ENCODE measurements at regions not wholly inside any gene's neighbourhood (a gene's known extent, or its start where the extent isn't known, plus 50 kb on each side); places are given as distances from the start of the nearest gene placed in this dataset.

- 75% methylated on average over 5 of the region's 5 CpGs for WGBS, 2 donors
- TF ChIP-seq EP300 (IDR thresholded peaks at IDR 0.05) (no peak), POLR2A (IDR thresholded peaks at IDR 0.05) (no peak), CTCF (IDR thresholded peaks at IDR 0.05) (no peak)
These were observed 259.0 kb upstream of the PCDH7 start for GRCh38 chr4:30461218-30461617.

GRCh38 chr4:30462445-30463090, 257.6 kb upstream of the PCDH7 start:
- Histone ChIP-seq H3K27ac (no peak overlapping the region), H3K9me3 (no peaks in the 10 kb centered on the region), H3K27me3 (no peaks in the 10 kb centered on the region), H3K4me3 (no peak overlapping the region), H3K36me3 (no peaks in the 10 kb centered on the region), H3K4me1 (no peaks in the 10 kb centered on the region)
- TF ChIP-seq POLR2A (IDR thresholded peaks at IDR 0.05) (no peak), CTCF (IDR thresholded peaks at IDR 0.05) (no peak), EP300 (IDR thresholded peaks at IDR 0.05) (no peak)
- WGBS, 2 donors = 93 to 94% methylated on average over 6 of the region's 6 CpGs
- DNase-seq (ENCODE audit: low spot score in 2 of 2) = no peak

More at GRCh38 chr4:30461218-30461617, 259.0 kb upstream of the PCDH7 start:
- Histone ChIP-seq H3K27me3 (no peaks in the 10 kb centered on the region), H3K27ac (no peak overlapping the region), H3K9me3 (no peaks in the 10 kb centered on the region), H3K4me1 (no peaks in the 10 kb centered on the region), H3K36me3 (no peaks in the 10 kb centered on the region), H3K4me3 (no peak overlapping the region)
- DNase-seq (ENCODE audit: low spot score in 2 of 2) = no peak

- Histone ChIP-seq H3K27ac (no peak overlapping the region), H3K9me3 (no peaks in the 10 kb centered on the region), H3K36me3 (no peaks in the 10 kb centered on the region), H3K4me1 (no peaks in the 10 kb centered on the region), H3K27me3 (no peaks in the 10 kb centered on the region), H3K4me3 (no peak overlapping the region)
- DNase-seq (ENCODE audit: low spot score in 2 of 2) = no peak
- no peak for TF ChIP-seq CTCF (IDR thresholded peaks at IDR 0.05)
- no peak for TF ChIP-seq EP300 (IDR thresholded peaks at IDR 0.05)
- TF ChIP-seq POLR2A (IDR thresholded peaks at IDR 0.05) = no peak
- 89 to 95% methylated on average over 3 of the region's 3 CpGs for WGBS, 2 donors
These were observed 248.3 kb upstream of the PCDH7 start for GRCh38 chr4:30471861-30472260.

GRCh38 chr4:30473225-30473624, 246.9 kb upstream of the PCDH7 start:
- no peak for DNase-seq (ENCODE audit: low spot score in 2 of 2)
- WGBS, 2 donors = 66 to 81% methylated on average over 2 of the region's 2 CpGs
- Histone ChIP-seq H3K9me3 (no peaks in the 10 kb centered on the region), H3K27me3 (no peaks in the 10 kb centered on the region), H3K36me3 (no peaks in the 10 kb centered on the region), H3K27ac (no peak overlapping the region), H3K4me1 (no peaks in the 10 kb centered on the region), H3K4me3 (no peak overlapping the region)
- TF ChIP-seq EP300 (IDR thresholded peaks at IDR 0.05) = no peak
- TF ChIP-seq CTCF (IDR thresholded peaks at IDR 0.05) = no peak
- TF ChIP-seq POLR2A (IDR thresholded peaks at IDR 0.05) = no peak

- no peaks in the 10 kb centered on the region for H3K4me1 ChIP-seq
- WGBS, 2 donors = 93 to 98% methylated on average over 3 of the region's 3 CpGs
- H3K27ac ChIP-seq = no peak overlapping the region
- peaks cover 0 to 4% (median 0%) of the 10 kb centered on the region in 4 donors for H3K9me3 ChIP-seq
- DNase-seq (ENCODE audit: low spot score in 2 of 2) = no peak
- no peak overlapping the region for H3K4me3 ChIP-seq
- H3K27me3 ChIP-seq = no peaks in the 10 kb centered on the region
- no peak for TF ChIP-seq POLR2A (IDR thresholded peaks at IDR 0.05)
- no peak for TF ChIP-seq CTCF (IDR thresholded peaks at IDR 0.05)
- TF ChIP-seq EP300 (IDR thresholded peaks at IDR 0.05) = no peak
- no peaks in the 10 kb centered on the region for H3K36me3 ChIP-seq
These were observed 224.9 kb upstream of the PCDH7 start for GRCh38 chr4:30495251-30495650.

All from tibial nerve (tissue), 4 donors.